HUES48 (cell line): ENCODE measurements at regions not wholly inside any gene's neighbourhood (a gene's known extent, or its start where the extent isn't known, plus 50 kb on each side); places are given as distances from the start of the nearest gene placed in this dataset.
"Not testable (repeated sequence)": the region's sequence is repeated elsewhere in the genome, so short reads cannot be mapped to it uniquely, and the experiment has no call there.

Source experiments
- H3K27ac ChIP-seq: one replicate; pipeline ENCODE4 v1.7.0; 2013; ENCODE audit warnings: low read depth, low read length, inconsistent platforms
- H3K27me3 ChIP-seq: 2 replicates; pipeline ENCODE4 v1.6.1; 2013; ENCODE audit warnings: mild to moderate bottlenecking, low read length; ENCODE audit not compliant: control insufficient read depth, insufficient read depth
- H3K36me3 ChIP-seq: 2 replicates; pipeline ENCODE4 v1.6.1; 2013; ENCODE audit warnings: low read length; ENCODE audit not compliant: control insufficient read depth, insufficient read depth
- H3K4me1 ChIP-seq: 2 replicates; pipeline ENCODE4 v1.6.1; 2013; ENCODE audit warnings: mild to moderate bottlenecking, low read length; ENCODE audit not compliant: control insufficient read depth, insufficient read depth
- H3K4me3 ChIP-seq: 2 replicates; pipeline ENCODE4 v1.5.1; 2013; ENCODE audit warnings: mild to moderate bottlenecking, low read depth, low read length
- H3K9ac ChIP-seq: 2 replicates; pipeline ENCODE4 v1.6.1; 2013; ENCODE audit warnings: mild to moderate bottlenecking, low read depth, low read length, moderate library complexity
- H3K9me3 ChIP-seq: 2 replicates; pipeline ENCODE4 v1.6.1; 2013; ENCODE audit warnings: low read length; ENCODE audit not compliant: control insufficient read depth, insufficient read depth

- Histone ChIP-seq H3K9ac (no peak overlapping the region), H3K36me3 (no peaks in the 10 kb centered on the region), H3K9me3 (no peaks in the 10 kb centered on the region), H3K27me3 (no peaks in the 10 kb centered on the region), H3K4me3 (no peak overlapping the region), H3K4me1 (no peaks in the 10 kb centered on the region), H3K27ac (no peak overlapping the region)
Observed at GRCh38 chr13:84126671-84127171, 244.4 kb upstream of the SLITRK1 start.

GRCh38 chr13:84121456-84121855, 239.2 kb upstream of the SLITRK1 start:
- H3K9me3 ChIP-seq = no peaks in the 10 kb centered on the region
- H3K27ac ChIP-seq = no peak overlapping the region
- H3K4me3 ChIP-seq = no peak overlapping the region
- H3K9ac ChIP-seq = no peak overlapping the region
- H3K27me3 ChIP-seq = no peaks in the 10 kb centered on the region
- H3K4me1 ChIP-seq = peaks cover 2% of the 10 kb centered on the region; the same call in 1 of the 2 replicates
- H3K36me3 ChIP-seq = no peaks in the 10 kb centered on the region

- Histone ChIP-seq H3K9me3 (no peaks in the 10 kb centered on the region), H3K4me1 (peaks cover 2% of the 10 kb centered on the region; the same call in 1 of the 2 replicates), H3K4me3 (no peak overlapping the region), H3K36me3 (no peaks in the 10 kb centered on the region), H3K9ac (no peak overlapping the region), H3K27me3 (no peaks in the 10 kb centered on the region), H3K27ac (no peak overlapping the region)
Observed at GRCh38 chr13:84118839-84119409, 236.7 kb upstream of the SLITRK1 start.

DNA sequence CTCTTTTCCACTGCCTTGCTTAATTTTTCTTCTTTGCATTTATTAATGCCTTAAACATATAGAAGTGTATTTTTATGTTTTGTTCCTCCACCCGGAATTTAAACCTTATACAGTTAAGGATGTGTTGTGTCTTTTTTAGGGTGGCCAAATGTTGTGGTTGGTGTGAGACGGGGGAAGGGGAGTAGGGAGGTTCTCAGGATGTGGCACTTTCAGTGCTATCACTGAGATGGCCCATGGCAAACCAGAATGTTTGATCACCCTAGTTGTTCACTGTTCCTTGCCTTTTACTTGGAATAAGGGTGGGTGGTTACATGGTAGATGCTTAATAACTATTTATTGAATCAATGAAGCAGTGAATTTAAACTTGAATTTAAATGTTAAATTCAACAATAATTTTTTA, 216.0 kb upstream of the SLITRK1 start:
- H3K9me3 ChIP-seq = no peaks in the 10 kb centered on the region
- no peak overlapping the region for H3K27ac ChIP-seq
- no peak overlapping the region for H3K4me3 ChIP-seq
- no peaks in the 10 kb centered on the region for H3K4me1 ChIP-seq
- H3K36me3 ChIP-seq = no peaks in the 10 kb centered on the region
- H3K9ac ChIP-seq = no peak overlapping the region
- H3K27me3 ChIP-seq = no peaks in the 10 kb centered on the region

DNA sequence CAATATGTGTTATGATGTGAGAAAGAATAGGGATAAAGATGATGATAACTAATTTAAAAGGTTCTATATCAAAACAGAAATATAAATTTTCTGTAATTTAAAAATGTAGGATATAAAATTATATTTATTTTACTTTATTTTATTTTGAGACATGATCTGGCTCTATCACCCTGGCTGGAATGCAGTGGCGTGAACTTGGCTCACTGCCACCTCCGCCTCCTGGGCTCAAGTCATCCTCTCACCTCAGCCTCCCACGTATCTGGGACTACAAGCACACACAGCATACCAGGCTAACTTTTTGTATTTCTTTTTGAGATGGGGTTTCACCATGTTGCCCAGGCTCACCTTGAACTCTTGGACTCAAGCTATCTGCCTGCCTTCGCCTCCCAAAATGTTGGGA, 214.9 kb upstream of the SLITRK1 start:
- Histone ChIP-seq H3K4me1 (no peaks in the 10 kb centered on the region), H3K36me3 (no peaks in the 10 kb centered on the region), H3K27me3 (no peaks in the 10 kb centered on the region), H3K9ac (no peak overlapping the region), H3K27ac (no peak overlapping the region), H3K9me3 (no peaks in the 10 kb centered on the region), H3K4me3 (no peak overlapping the region)

GRCh38 chr13:84096216-84096615, 213.9 kb upstream of the SLITRK1 start:
- H3K9ac ChIP-seq = no peak overlapping the region
- no peaks in the 10 kb centered on the region for H3K36me3 ChIP-seq
- H3K9me3 ChIP-seq = no peaks in the 10 kb centered on the region
- H3K27me3 ChIP-seq = no peaks in the 10 kb centered on the region
- H3K4me1 ChIP-seq = no peaks in the 10 kb centered on the region
- no peak overlapping the region for H3K27ac ChIP-seq
- no peak overlapping the region for H3K4me3 ChIP-seq

DNA sequence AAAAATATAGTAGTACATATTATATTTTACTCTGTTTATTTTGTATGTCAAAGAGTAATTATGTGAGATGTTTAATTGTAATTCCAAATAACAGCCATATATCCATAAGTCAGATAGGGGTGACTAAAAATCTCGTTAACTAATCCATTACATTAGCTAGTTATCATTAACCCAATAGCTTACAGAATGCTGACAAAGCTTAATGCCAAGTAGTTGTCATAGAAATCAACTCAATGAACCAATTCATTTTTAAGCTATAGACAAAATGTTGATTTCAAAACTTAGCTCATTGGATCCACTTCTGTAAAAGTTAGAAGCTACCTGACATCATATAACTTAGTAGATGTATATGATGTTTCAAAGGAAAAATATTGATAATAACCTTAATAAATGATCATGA, 206.7 kb upstream of the SLITRK1 start:
- H3K27ac ChIP-seq = no peak overlapping the region
- H3K27me3 ChIP-seq = no peaks in the 10 kb centered on the region
- no peak overlapping the region for H3K9ac ChIP-seq
- H3K36me3 ChIP-seq = no peaks in the 10 kb centered on the region
- H3K9me3 ChIP-seq = peaks cover 5% of the 10 kb centered on the region
- H3K4me3 ChIP-seq = no peak overlapping the region
- H3K4me1 ChIP-seq = no peaks in the 10 kb centered on the region

GRCh38 chr13:84086847-84087162, 204.5 kb upstream of the SLITRK1 start:
- Histone ChIP-seq H3K4me3 (peak overlapping the region; percentile 50), H3K36me3 (no peaks in the 10 kb centered on the region), H3K4me1 (no peaks in the 10 kb centered on the region), H3K9ac (no peak overlapping the region), H3K9me3 (peaks cover 5% of the 10 kb centered on the region), H3K27me3 (no peaks in the 10 kb centered on the region), H3K27ac (no peak overlapping the region)

DNA sequence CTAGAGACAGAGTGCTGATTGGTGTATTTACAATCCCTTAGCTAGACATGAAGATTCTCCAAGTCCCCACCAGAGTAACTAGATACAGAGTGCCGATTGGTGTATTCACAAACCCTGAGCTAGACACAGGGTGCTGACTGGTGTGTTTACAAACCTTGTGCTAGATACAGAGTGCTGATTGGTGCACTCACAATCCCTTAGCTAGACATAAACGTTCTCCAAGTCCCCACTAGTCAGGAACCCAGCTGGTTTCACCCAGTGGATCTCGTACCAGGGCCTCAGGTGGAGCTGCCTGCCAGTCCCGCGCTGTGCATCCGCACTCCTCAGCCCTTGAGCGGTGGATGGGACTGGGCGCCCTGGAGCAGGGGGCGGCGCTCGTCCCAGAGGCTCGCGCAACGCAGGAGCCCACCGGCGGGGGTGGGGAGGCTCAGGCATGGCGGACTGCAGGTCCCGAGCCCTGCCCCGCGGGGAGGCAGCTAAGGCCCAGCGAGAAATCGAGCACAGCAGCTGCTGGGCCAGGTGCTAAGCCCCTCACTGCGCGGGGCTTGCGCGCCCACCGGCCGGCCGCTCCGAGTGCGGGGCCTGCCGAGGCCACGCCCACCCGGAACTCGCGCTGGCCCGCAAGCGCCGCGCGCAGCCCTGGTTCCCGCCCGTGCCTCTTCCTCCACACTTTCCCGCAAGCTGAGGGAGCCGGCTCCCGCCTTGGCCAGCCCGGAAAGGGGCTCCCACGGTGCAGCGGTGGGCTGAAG, 204.0 kb upstream of the SLITRK1 start:
- not testable (repeated sequence) for H3K36me3 ChIP-seq, H3K9ac ChIP-seq, H3K4me1 ChIP-seq, H3K27me3 ChIP-seq, H3K27ac ChIP-seq, H3K9me3 ChIP-seq
- H3K4me3 ChIP-seq = peak overlapping the region; percentile 50

GRCh38 chr13:84082462-84082861, 200.2 kb upstream of the SLITRK1 start:
- no peaks in the 10 kb centered on the region for H3K27me3 ChIP-seq
- no peak overlapping the region for H3K9ac ChIP-seq
- no peak overlapping the region for H3K27ac ChIP-seq
- no peak overlapping the region for H3K4me3 ChIP-seq
- H3K4me1 ChIP-seq = no peaks in the 10 kb centered on the region
- peaks cover 5% of the 10 kb centered on the region for H3K9me3 ChIP-seq
- no peaks in the 10 kb centered on the region for H3K36me3 ChIP-seq

DNA sequence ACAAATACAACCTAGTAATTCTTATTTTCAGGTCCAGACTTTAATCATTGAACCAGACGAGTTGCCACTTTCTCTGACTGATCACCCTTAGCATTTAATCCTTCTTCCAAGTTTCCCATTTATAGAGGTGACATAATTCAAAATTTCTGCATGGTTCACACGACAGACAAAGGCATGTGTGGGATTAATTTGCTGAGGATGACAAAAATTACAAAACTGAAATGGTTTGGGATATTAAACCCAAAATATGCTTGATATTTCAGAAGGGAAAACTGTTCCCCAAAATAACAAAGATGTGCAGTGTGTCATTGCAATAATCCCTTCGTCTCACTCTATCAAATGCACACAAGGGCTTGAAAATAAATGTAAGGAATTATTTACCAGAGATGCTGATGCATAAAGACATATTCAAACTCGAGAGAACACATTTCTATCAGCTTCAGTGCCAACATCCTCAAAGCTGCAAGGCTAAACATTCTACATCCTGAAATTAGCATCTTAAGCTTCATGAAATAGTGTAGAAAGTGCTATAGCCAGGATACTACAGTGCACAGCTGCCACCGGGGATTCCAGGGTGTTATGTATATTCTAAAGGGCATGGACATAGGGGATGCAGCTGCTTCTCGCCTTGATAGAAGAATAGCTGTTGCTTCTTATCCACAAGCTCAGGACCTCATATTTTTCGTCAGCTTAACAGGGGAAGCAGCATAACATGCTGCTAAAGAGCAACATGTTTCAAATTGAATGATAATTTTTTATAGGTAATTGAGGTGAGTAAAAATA, 198.7 kb upstream of the SLITRK1 start:
- no peaks in the 10 kb centered on the region for H3K27me3 ChIP-seq
- H3K4me1 ChIP-seq = peaks cover 5% of the 10 kb centered on the region
- no peak overlapping the region for H3K4me3 ChIP-seq
- H3K9ac ChIP-seq = no peak overlapping the region
- H3K27ac ChIP-seq = no peak overlapping the region
- no peaks in the 10 kb centered on the region for H3K36me3 ChIP-seq
- peaks cover under 1% of the 10 kb centered on the region for H3K9me3 ChIP-seq
